Caco-2 (cell line): ENCODE measurements at regions not wholly inside any gene's neighbourhood (a gene's known extent, or its start where the extent isn't known, plus 50 kb on each side); places are given as distances from the start of the nearest gene placed in this dataset.
A peak's percentile ranks its signal among the peaks of the same experiment; 100 is the strongest.

Experiments
- BruUV-seq: library from RNA; stranded (reverse); fragments of 400-500 nt; replicated peaks from 2 replicates; lab custom pipeline; 2021; lab: Mats Ljungman, UMichigan
- CTCF ChIA-PET: fragments of 300-600 bp; sonication (Branson Sonifier 250); formaldehyde crosslinking; loops from one replicate; lab custom pipeline; 2022; ENCODE audit warnings: antibody characterized with exemption; lab: Charles Lee
- POLR2A ChIA-PET: fragments of 300-600 bp; sonication (Branson Sonifier 250); formaldehyde crosslinking; loops from one replicate; lab custom pipeline; 2022; ENCODE audit warnings: antibody characterized with exemption; lab: Charles Lee
- DNase-seq, 2 experiments: peaks; one replicate each; pipeline versions ENCODE4 v3.0.0 to v3.0.0-alpha.2; 2020 to 2022
- H3K27me3 ChIP-seq: replicated peaks from 2 replicates; pipeline ENCODE4 v1.6.0; 2011; ENCODE audit warnings: low read length; ENCODE audit not compliant: control insufficient read depth, insufficient read depth
- H3K36me3 ChIP-seq: 2 replicates; pipeline ENCODE4 v1.5.1; 2011; ENCODE audit warnings: low read length; ENCODE audit not compliant: control insufficient read depth, insufficient read depth
- H3K4me1 ChIP-seq: fragments of 250-450 bp; sonication (Bioruptor Pico); 2 replicates; pipeline ENCODE4 v1.5.1; 2020; ENCODE audit warnings: mild to moderate bottlenecking
- H3K4me3 ChIP-seq: 2 replicates; pipeline ENCODE4 v1.5.1; 2011; ENCODE audit warnings: low read depth, mild to moderate bottlenecking, control low read depth, low read length
- H3K9me3 ChIP-seq: fragments of 250-450 bp; sonication (Bioruptor Pico); 2 replicates; pipeline ENCODE4 v1.5.1; 2020; ENCODE audit warnings: mild to moderate bottlenecking, moderate library complexity
- H3K27ac Mint-ChIP-seq: one replicate; pipeline ENCODE4 v1.8.0; 2022; ENCODE audit warnings: mixed read lengths; ENCODE audit not compliant: unreplicated experiment
- H3K27me3 Mint-ChIP-seq: one replicate; pipeline ENCODE4 v1.8.0; 2022; ENCODE audit warnings: mixed read lengths; ENCODE audit not compliant: insufficient read depth, unreplicated experiment
- H3K36me3 Mint-ChIP-seq: one replicate; pipeline ENCODE4 v1.8.0; 2022; ENCODE audit warnings: mild to moderate bottlenecking, mixed read lengths; ENCODE audit not compliant: insufficient read depth, unreplicated experiment
- H3K4me1 Mint-ChIP-seq: one replicate; pipeline ENCODE4 v1.8.0; 2022; ENCODE audit warnings: low read depth, mixed read lengths; ENCODE audit not compliant: unreplicated experiment
- H3K4me3 Mint-ChIP-seq: one replicate; pipeline ENCODE4 v1.8.0; 2022; ENCODE audit warnings: mild to moderate bottlenecking, moderate library complexity, mixed read lengths; ENCODE audit not compliant: unreplicated experiment
- H3K9me3 Mint-ChIP-seq: one replicate; pipeline ENCODE4 v1.8.0; 2022; ENCODE audit warnings: mixed read lengths; ENCODE audit not compliant: unreplicated experiment
- intact Hi-C: fragments of 100-400 bp; cut with micrococcal nuclease; formaldehyde crosslinking; loops from one replicate; pipeline ENCODE4 v1.10.0; 2022; ENCODE audit not compliant: unreplicated experiment
- TF ChIP-seq, protein P1 (sequence below), 2 experiments: fragments of 200-600 bp in 1 of 2; IDR thresholded peaks; 1 replicate in 1 of 2; 2 replicates in 1 of 2; pipeline versions ENCODE4 v1.5.1 to v1.8.0; 2011 to 2022; ENCODE audit warnings: antibody characterized with exemption in 1 of 2, control low read depth in 1 of 2, inconsistent platforms in 1 of 2, low read depth in 1 of 2, low read length in 1 of 2, mild to moderate bottlenecking in 1 of 2, moderate library complexity in 1 of 2; ENCODE audit not compliant: insufficient read depth in 1 of 2, severe bottlenecking in 1 of 2, unreplicated experiment in 1 of 2

- Histone ChIP-seq H3K9me3 (no peaks in the 10 kb centered on the region), H3K36me3 (no peaks in the 10 kb centered on the region), H3K27me3 (no peaks in the 10 kb centered on the region; the same call in none of the 2 replicates), H3K4me3 (no peak overlapping the region), H3K4me1 (no peaks in the 10 kb centered on the region)
- POLR2A ChIA-PET = no interaction called here
- no TSS peak for BruUV-seq
- Mint-ChIP-seq H3K36me3 (no peaks in the 10 kb centered on the region), H3K4me3 (no peak overlapping the region), H3K27me3 (peaks cover 14% of the 10 kb centered on the region), H3K27ac (no peak overlapping the region), H3K4me1 (no peaks in the 10 kb centered on the region), H3K9me3 (no peaks in the 10 kb centered on the region)
- TF ChIP-seq, protein P1, sequence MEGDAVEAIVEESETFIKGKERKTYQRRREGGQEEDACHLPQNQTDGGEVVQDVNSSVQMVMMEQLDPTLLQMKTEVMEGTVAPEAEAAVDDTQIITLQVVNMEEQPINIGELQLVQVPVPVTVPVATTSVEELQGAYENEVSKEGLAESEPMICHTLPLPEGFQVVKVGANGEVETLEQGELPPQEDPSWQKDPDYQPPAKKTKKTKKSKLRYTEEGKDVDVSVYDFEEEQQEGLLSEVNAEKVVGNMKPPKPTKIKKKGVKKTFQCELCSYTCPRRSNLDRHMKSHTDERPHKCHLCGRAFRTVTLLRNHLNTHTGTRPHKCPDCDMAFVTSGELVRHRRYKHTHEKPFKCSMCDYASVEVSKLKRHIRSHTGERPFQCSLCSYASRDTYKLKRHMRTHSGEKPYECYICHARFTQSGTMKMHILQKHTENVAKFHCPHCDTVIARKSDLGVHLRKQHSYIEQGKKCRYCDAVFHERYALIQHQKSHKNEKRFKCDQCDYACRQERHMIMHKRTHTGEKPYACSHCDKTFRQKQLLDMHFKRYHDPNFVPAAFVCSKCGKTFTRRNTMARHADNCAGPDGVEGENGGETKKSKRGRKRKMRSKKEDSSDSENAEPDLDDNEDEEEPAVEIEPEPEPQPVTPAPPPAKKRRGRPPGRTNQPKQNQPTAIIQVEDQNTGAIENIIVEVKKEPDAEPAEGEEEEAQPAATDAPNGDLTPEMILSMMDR (IDR thresholded peaks at IDR 0.05; ENCODE audit: insufficient read depth in 1 of 2, low read depth in 1 of 2, low read length in 1 of 2, severe bottlenecking in 1 of 2, unreplicated experiment in 1 of 2) = peak; percentile 74 to 90
- peak; percentile 69 to 81 for DNase-seq
- CTCF ChIA-PET = interaction anchor here (0.6 to 3.3 kb wide), 21 partner anchors 9 to 1208 kb away, joined by 3 to 63 read pairs (median 4); partner anchors contain the start of gene ZW10
- intact Hi-C loops = loop anchor here (1.0 to 5.0 kb wide), 5 partner anchors 207 to 1144 kb away; no protein-coding TSS in a partner anchor
Observed at GRCh38 chr11:112588252-112588694, 327.6 kb upstream of the PLET1 start.

DNA sequence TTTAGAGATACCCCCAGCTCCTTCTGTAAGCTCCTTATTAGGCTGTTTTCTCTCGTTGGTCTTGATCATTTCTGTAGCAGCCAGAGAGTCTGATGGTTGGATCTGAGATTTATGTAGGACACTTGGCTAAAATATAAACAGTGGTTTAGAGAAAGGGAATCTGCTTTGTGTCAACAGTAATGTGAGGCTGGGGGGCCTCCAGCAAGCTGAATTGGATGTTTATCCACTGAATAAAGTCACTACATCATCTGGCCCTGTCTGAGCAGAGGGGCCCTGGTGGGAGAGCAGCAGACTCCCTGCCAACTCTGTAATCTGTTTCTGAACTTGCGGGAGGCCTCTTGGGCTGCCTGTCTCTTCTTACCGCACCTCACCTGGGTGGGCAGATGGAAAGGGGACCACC lies 328.5 kb upstream of the PLET1 start:
- no peaks in the 10 kb centered on the region for H3K4me1 ChIP-seq
- Mint-ChIP-seq H3K27ac (no peak overlapping the region), H3K27me3 (peaks cover 17% of the 10 kb centered on the region), H3K36me3 (no peaks in the 10 kb centered on the region), H3K4me3 (no peak overlapping the region), H3K9me3 (no peaks in the 10 kb centered on the region), H3K4me1 (no peaks in the 10 kb centered on the region)
- no peak overlapping the region for H3K4me3 ChIP-seq
- intact Hi-C loops = loop anchor here (5.0 kb wide), 1 partner anchor 1143 kb away; no protein-coding TSS in a partner anchor
- TF ChIP-seq, protein P1 (IDR thresholded peaks at IDR 0.05; ENCODE audit: insufficient read depth in 1 of 2, low read depth in 1 of 2, low read length in 1 of 2, severe bottlenecking in 1 of 2, unreplicated experiment in 1 of 2) = no peak
- H3K27me3 ChIP-seq = no peaks in the 10 kb centered on the region; the same call in none of the 2 replicates
- POLR2A ChIA-PET = interaction anchor here (0.7 kb wide), 1 partner anchor 206 kb away, joined by 3 read pairs; no protein-coding TSS in a partner anchor
- DNase-seq = no peak
- BruUV-seq = no TSS peak
- no peaks in the 10 kb centered on the region for H3K36me3 ChIP-seq
- CTCF ChIA-PET = interaction anchor here (1.1 to 3.3 kb wide), 9 partner anchors 34 to 700 kb away, joined by 3 to 63 read pairs (median 12); no protein-coding TSS in a partner anchor
- no peaks in the 10 kb centered on the region for H3K9me3 ChIP-seq

- H3K9me3 ChIP-seq = no peaks in the 10 kb centered on the region
- Mint-ChIP-seq H3K27ac (no peak overlapping the region), H3K9me3 (no peaks in the 10 kb centered on the region), H3K4me1 (no peaks in the 10 kb centered on the region), H3K36me3 (no peaks in the 10 kb centered on the region), H3K4me3 (no peak overlapping the region), H3K27me3 (peaks cover 15% of the 10 kb centered on the region)
- intact Hi-C loops = loop anchor here (10.0 kb wide), 1 partner anchor 374 kb away; the partner anchor contains the start of gene NCAM1
- H3K4me1 ChIP-seq = no peaks in the 10 kb centered on the region
- no peak overlapping the region for H3K4me3 ChIP-seq
- no peaks in the 10 kb centered on the region; the same call in 1 of the 2 replicates for H3K27me3 ChIP-seq
- CTCF ChIA-PET = interaction anchor here (3.3 kb wide), 1 partner anchor 699 kb away, joined by 63 read pairs; no protein-coding TSS in a partner anchor
- POLR2A ChIA-PET = no interaction called here
- no peak for DNase-seq
- BruUV-seq = no TSS peak
- TF ChIP-seq, protein P1 (IDR thresholded peaks at IDR 0.05; ENCODE audit: insufficient read depth in 1 of 2, low read depth in 1 of 2, low read length in 1 of 2, severe bottlenecking in 1 of 2, unreplicated experiment in 1 of 2) = no peak
- no peaks in the 10 kb centered on the region for H3K36me3 ChIP-seq
Observed at GRCh38 chr11:112590764-112591163, 330.1 kb upstream of the PLET1 start.
